ENCODE measurements at regions not wholly inside any gene's neighbourhood (a gene's known extent, or its start where the extent isn't known, plus 50 kb on each side); places are given as distances from the start of the nearest gene placed in this dataset.

DNA sequence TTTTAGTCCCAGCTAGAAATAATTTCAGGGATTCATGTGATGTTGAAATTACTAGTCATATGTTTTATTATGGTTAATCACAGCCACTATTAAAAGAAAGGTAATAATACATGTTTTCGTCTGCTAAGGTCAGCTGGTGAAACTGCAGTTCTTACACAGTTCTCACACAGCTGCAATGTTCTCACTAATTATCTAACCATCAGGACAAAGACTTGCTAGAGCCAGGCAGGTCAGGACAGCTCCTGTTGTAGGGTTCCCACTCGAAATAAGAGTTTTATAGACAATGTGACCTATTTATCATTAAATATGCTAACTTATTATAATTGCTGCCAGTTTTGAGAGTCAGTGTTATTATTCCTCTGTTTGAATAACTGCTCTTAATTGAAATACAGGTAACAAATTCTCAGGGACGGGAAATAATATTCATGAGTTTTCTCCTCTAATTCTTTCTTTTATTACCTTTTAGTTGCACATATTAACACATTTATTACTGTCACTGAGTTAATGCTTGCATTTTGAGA is 97.9 kb downstream of the GJA1 start:
- no peak for DNase-seq (ENCODE audit: extremely low read depth in 1 of 4, low spot score in 3 of 4)
- Histone ChIP-seq H3K4me1 (replicated peaks in 1 of 2; ENCODE audit: control insufficient read depth in 2 of 2, insufficient read depth in 2 of 2, low read length in 2 of 2) (no peaks in the 10 kb centered on the region), H2AFZ (ENCODE audit: low read depth, low read length) (no peak overlapping the region), H3K4me3 (no peak overlapping the region), H4K20me1 (replicated peaks; ENCODE audit: control insufficient read depth, insufficient read depth, low read length) (no peaks in the 10 kb centered on the region), H3K9me1 (ENCODE audit: control insufficient read depth, insufficient read depth, low read length) (no peaks in the 10 kb centered on the region), H3K4me2 (ENCODE audit: insufficient read depth, low read length) (no peak overlapping the region), H3K27ac (ENCODE audit: extremely low read depth, low read depth, low read length) (no peak overlapping the region), H3K27me3 (ENCODE audit: control insufficient read depth in 2 of 2, insufficient read depth in 2 of 2, low read length in 2 of 2) (no peaks in the 10 kb centered on the region), H3K9me3 (replicated peaks; ENCODE audit: control insufficient read depth, insufficient read depth, low read depth, low read length) (0 out of 2 replicates have a peak, but pooled peaks cover 2% of the 10 kb centered on the region), H3K36me3 (ENCODE audit: control insufficient read depth, insufficient read depth, low read length) (no peaks in the 10 kb centered on the region), H3K9ac (ENCODE audit: insufficient read depth in 1 of 2, low read depth in 2 of 2, low read length in 2 of 2) (no peak overlapping the region), H3K79me2 (ENCODE audit: control insufficient read depth, insufficient read depth, low read length) (no peaks in the 10 kb centered on the region)
- WGBS (ENCODE audit: insufficient coverage, low coverage, missing lambda C conversion rate), result 2% methylated on average over 3 of the region's 3 CpGs
- FAIRE-seq, result no peak
- POLR2A ChIA-PET, result no interaction called here
- TF ChIP-seq BCL6 (CRISPR knock-in tag; IDR thresholded peaks at IDR 0.05) (no peak), ZNF79 (CRISPR knock-in tag; IDR thresholded peaks at IDR 0.05; ENCODE audit: low read depth) (no peak), ESRRB (CRISPR knock-in tag; IDR thresholded peaks at IDR 0.05; ENCODE audit: borderline replicate concordance) (no peak), KDM1A (IDR thresholded peaks at IDR 0.05) (no peak), ZFX (CRISPR knock-in tag; IDR thresholded peaks at IDR 0.05) (no peak), ZNF830 (CRISPR knock-in tag; IDR thresholded peaks at IDR 0.05) (no peak), RUNX1 (IDR thresholded peaks at IDR 0.05; ENCODE audit: low read depth) (no peak)
- TF ChIP-seq, protein P1, sequence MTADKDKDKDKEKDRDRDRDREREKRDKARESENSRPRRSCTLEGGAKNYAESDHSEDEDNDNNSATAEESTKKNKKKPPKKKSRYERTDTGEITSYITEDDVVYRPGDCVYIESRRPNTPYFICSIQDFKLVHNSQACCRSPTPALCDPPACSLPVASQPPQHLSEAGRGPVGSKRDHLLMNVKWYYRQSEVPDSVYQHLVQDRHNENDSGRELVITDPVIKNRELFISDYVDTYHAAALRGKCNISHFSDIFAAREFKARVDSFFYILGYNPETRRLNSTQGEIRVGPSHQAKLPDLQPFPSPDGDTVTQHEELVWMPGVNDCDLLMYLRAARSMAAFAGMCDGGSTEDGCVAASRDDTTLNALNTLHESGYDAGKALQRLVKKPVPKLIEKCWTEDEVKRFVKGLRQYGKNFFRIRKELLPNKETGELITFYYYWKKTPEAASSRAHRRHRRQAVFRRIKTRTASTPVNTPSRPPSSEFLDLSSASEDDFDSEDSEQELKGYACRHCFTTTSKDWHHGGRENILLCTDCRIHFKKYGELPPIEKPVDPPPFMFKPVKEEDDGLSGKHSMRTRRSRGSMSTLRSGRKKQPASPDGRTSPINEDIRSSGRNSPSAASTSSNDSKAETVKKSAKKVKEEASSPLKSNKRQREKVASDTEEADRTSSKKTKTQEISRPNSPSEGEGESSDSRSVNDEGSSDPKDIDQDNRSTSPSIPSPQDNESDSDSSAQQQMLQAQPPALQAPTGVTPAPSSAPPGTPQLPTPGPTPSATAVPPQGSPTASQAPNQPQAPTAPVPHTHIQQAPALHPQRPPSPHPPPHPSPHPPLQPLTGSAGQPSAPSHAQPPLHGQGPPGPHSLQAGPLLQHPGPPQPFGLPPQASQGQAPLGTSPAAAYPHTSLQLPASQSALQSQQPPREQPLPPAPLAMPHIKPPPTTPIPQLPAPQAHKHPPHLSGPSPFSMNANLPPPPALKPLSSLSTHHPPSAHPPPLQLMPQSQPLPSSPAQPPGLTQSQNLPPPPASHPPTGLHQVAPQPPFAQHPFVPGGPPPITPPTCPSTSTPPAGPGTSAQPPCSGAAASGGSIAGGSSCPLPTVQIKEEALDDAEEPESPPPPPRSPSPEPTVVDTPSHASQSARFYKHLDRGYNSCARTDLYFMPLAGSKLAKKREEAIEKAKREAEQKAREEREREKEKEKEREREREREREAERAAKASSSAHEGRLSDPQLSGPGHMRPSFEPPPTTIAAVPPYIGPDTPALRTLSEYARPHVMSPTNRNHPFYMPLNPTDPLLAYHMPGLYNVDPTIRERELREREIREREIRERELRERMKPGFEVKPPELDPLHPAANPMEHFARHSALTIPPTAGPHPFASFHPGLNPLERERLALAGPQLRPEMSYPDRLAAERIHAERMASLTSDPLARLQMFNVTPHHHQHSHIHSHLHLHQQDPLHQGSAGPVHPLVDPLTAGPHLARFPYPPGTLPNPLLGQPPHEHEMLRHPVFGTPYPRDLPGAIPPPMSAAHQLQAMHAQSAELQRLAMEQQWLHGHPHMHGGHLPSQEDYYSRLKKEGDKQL (CRISPR knock-in tag; IDR thresholded peaks at IDR 0.05; ENCODE audit: borderline replicate concordance), result no peak
- TF ChIP-seq, protein P2, sequence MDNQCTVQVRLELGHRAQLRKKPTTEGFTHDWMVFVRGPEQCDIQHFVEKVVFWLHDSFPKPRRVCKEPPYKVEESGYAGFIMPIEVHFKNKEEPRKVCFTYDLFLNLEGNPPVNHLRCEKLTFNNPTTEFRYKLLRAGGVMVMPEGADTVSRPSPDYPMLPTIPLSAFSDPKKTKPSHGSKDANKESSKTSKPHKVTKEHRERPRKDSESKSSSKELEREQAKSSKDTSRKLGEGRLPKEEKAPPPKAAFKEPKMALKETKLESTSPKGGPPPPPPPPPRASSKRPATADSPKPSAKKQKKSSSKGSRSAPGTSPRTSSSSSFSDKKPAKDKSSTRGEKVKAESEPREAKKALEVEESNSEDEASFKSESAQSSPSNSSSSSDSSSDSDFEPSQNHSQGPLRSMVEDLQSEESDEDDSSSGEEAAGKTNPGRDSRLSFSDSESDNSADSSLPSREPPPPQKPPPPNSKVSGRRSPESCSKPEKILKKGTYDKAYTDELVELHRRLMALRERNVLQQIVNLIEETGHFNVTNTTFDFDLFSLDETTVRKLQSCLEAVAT (IDR thresholded peaks at IDR 0.05), result no peak
- TF ChIP-seq, protein P3, sequence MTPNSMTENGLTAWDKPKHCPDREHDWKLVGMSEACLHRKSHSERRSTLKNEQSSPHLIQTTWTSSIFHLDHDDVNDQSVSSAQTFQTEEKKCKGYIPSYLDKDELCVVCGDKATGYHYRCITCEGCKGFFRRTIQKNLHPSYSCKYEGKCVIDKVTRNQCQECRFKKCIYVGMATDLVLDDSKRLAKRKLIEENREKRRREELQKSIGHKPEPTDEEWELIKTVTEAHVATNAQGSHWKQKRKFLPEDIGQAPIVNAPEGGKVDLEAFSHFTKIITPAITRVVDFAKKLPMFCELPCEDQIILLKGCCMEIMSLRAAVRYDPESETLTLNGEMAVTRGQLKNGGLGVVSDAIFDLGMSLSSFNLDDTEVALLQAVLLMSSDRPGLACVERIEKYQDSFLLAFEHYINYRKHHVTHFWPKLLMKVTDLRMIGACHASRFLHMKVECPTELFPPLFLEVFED (CRISPR knock-in tag; conservative IDR thresholded peaks at IDR 0.05), result no peak
- TF ChIP-seq, protein P4, sequence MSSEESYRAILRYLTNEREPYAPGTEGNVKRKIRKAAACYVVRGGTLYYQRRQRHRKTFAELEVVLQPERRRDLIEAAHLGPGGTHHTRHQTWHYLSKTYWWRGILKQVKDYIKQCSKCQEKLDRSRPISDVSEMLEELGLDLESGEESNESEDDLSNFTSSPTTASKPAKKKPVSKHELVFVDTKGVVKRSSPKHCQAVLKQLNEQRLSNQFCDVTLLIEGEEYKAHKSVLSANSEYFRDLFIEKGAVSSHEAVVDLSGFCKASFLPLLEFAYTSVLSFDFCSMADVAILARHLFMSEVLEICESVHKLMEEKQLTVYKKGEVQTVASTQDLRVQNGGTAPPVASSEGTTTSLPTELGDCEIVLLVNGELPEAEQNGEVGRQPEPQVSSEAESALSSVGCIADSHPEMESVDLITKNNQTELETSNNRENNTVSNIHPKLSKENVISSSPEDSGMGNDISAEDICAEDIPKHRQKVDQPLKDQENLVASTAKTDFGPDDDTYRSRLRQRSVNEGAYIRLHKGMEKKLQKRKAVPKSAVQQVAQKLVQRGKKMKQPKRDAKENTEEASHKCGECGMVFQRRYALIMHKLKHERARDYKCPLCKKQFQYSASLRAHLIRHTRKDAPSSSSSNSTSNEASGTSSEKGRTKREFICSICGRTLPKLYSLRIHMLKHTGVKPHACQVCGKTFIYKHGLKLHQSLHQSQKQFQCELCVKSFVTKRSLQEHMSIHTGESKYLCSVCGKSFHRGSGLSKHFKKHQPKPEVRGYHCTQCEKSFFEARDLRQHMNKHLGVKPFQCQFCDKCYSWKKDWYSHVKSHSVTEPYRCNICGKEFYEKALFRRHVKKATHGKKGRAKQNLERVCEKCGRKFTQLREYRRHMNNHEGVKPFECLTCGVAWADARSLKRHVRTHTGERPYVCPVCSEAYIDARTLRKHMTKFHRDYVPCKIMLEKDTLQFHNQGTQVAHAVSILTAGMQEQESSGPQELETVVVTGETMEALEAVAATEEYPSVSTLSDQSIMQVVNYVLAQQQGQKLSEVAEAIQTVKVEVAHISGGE (CRISPR knock-in tag; IDR thresholded peaks at IDR 0.05), result no peak
- in situ Hi-C loops (cut with MboI), result no loop called here
- intact Hi-C loops (cut with micrococcal nuclease), result no loop called here
- CTCF ChIA-PET (ENCODE audit: low intra/inter-chr PET ratio), result no interaction called here
- BruUV-seq (replicated peaks), result no TSS peak
- no peak for ATAC-seq

Data from K562 (cell line).